Fibroblast of lung (primary cell): ENCODE measurements at regions not wholly inside any gene's neighbourhood (a gene's known extent, or its start where the extent isn't known, plus 50 kb on each side); places are given as distances from the start of the nearest gene placed in this dataset.

ENCODE experiments used
- DNase-seq, 2 donors: peaks; one replicate each; pipeline versions ENCODE4 v3.0.0 to v3.0.0-alpha.2; 2010; ENCODE audit warnings: low read depth in 2 of 2
- H2AFZ ChIP-seq: 2 replicates; pipeline ENCODE4 v1.5.1; 2012; ENCODE audit warnings: low read length, control low read depth, inconsistent platforms
- H3K27ac ChIP-seq: 2 replicates; pipeline ENCODE4 v1.5.1; 2011; ENCODE audit warnings: low read length, control low read depth; ENCODE audit not compliant: insufficient read depth
- H3K27me3 ChIP-seq: 2 replicates; pipeline ENCODE4 v1.5.1; 2011; ENCODE audit warnings: mild to moderate bottlenecking, low read length; ENCODE audit not compliant: control insufficient read depth, insufficient read depth
- H3K36me3 ChIP-seq: 2 replicates; pipeline ENCODE4 v1.5.1; 2011; ENCODE audit warnings: low read length; ENCODE audit not compliant: control insufficient read depth, insufficient read depth
- H3K4me1 ChIP-seq: 2 replicates; pipeline ENCODE4 v1.5.1; 2011; ENCODE audit warnings: low read length; ENCODE audit not compliant: control insufficient read depth, insufficient read depth; ENCODE audit errors: extremely low read depth
- H3K4me2 ChIP-seq: 2 replicates; pipeline ENCODE4 v1.5.1; 2011; ENCODE audit warnings: low read length, control low read depth; ENCODE audit not compliant: insufficient read depth; ENCODE audit errors: extremely low read depth
- H3K4me3 ChIP-seq, 4 experiments: fragments of 200-600 bp in 1 of 4; sonication (generic) in 1 of 4; replicated peaks in 1 of 4; 2 replicates each; pipeline ENCODE4 v1.5.1; 2011 to 2016; ENCODE audit warnings: low read length in 4 of 4, low read depth in 3 of 4, mild to moderate bottlenecking in 3 of 4, control low read depth in 2 of 4, inconsistent platforms in 1 of 4, mixed read lengths in 1 of 4; ENCODE audit not compliant: insufficient read depth in 1 of 4; ENCODE audit errors: control extremely low read depth in 1 of 4
- H3K79me2 ChIP-seq: 2 replicates; pipeline ENCODE4 v1.5.1; 2012; ENCODE audit warnings: mild to moderate bottlenecking, low read length, inconsistent platforms; ENCODE audit not compliant: control insufficient read depth, insufficient read depth
- H3K9ac ChIP-seq: 2 replicates; pipeline ENCODE4 v1.5.1; 2011; ENCODE audit warnings: mild to moderate bottlenecking, low read length, control low read depth; ENCODE audit not compliant: insufficient read depth
- H3K9me3 ChIP-seq: 2 replicates; pipeline ENCODE4 v1.5.1; 2012; ENCODE audit warnings: low read depth, low read length; ENCODE audit not compliant: control insufficient read depth, insufficient read depth
- H4K20me1 ChIP-seq: 2 replicates; pipeline ENCODE4 v1.5.1; 2011; ENCODE audit warnings: low read length; ENCODE audit not compliant: control insufficient read depth, insufficient read depth; ENCODE audit errors: extremely low read depth
- CTCF ChIP-seq, 2 donors: IDR thresholded peaks in 1 of 2; conservative IDR thresholded peaks in 1 of 2; 1 replicate in 1 of 2; 2 replicates in 1 of 2; pipeline ENCODE4 v1.5.1; 2011 to 2012; ENCODE audit warnings: low read length in 2 of 2, control low read depth in 1 of 2, inconsistent platforms in 1 of 2, low read depth in 1 of 2, mild to moderate bottlenecking in 1 of 2
- EZH2 ChIP-seq: IDR thresholded peaks from 2 replicates; pipeline ENCODE4 v1.5.1; 2012; ENCODE audit warnings: low read length, control low read depth, mild to moderate bottlenecking; ENCODE audit errors: missing control alignments

- no peak overlapping the region for H3K4me3 ChIP-seq
- no peak overlapping the region for H3K4me2 ChIP-seq
- no peak overlapping the region for H2AFZ ChIP-seq
- no peaks in the 10 kb centered on the region for H3K4me1 ChIP-seq
- H3K9me3 ChIP-seq: no peaks in the 10 kb centered on the region
- no peak for TF ChIP-seq EZH2
- no peak for TF ChIP-seq CTCF (conservative IDR thresholded peaks at IDR 0.05 in 1 of 2, IDR thresholded peaks at IDR 0.05 in 1 of 2; ENCODE audit: low read depth in 1 of 2, low read length in 2 of 2)
- no peak for DNase-seq
- no peaks in the 10 kb centered on the region for H4K20me1 ChIP-seq
- H3K27ac ChIP-seq: no peak overlapping the region
- H3K9ac ChIP-seq: no peak overlapping the region
- H3K79me2 ChIP-seq: no peaks in the 10 kb centered on the region
- no peaks in the 10 kb centered on the region for H3K36me3 ChIP-seq
- no peaks in the 10 kb centered on the region for H3K27me3 ChIP-seq
These were observed 519.4 kb downstream of the BRD1 start for GRCh38 chr22:49308300-49308699.

GRCh38 chr22:49307870-49308269 lies 519.8 kb downstream of the BRD1 start:
- Histone ChIP-seq H2AFZ (no peak overlapping the region), H3K27me3 (no peaks in the 10 kb centered on the region), H3K27ac (no peak overlapping the region), H3K36me3 (no peaks in the 10 kb centered on the region), H3K79me2 (no peaks in the 10 kb centered on the region), H3K4me3 (no peak overlapping the region), H3K9ac (no peak overlapping the region), H3K9me3 (no peaks in the 10 kb centered on the region), H4K20me1 (no peaks in the 10 kb centered on the region), H3K4me2 (no peak overlapping the region), H3K4me1 (no peaks in the 10 kb centered on the region)
- no peak for TF ChIP-seq CTCF (conservative IDR thresholded peaks at IDR 0.05 in 1 of 2, IDR thresholded peaks at IDR 0.05 in 1 of 2; ENCODE audit: low read depth in 1 of 2, low read length in 2 of 2)
- TF ChIP-seq EZH2: no peak
- DNase-seq: no peak

- Histone ChIP-seq H3K9ac (no peak overlapping the region), H3K36me3 (no peaks in the 10 kb centered on the region), H3K4me1 (no peaks in the 10 kb centered on the region), H3K4me2 (no peak overlapping the region), H3K9me3 (no peaks in the 10 kb centered on the region), H3K27me3 (no peaks in the 10 kb centered on the region), H2AFZ (no peak overlapping the region), H3K4me3 (no peak overlapping the region), H4K20me1 (no peaks in the 10 kb centered on the region), H3K27ac (no peak overlapping the region), H3K79me2 (no peaks in the 10 kb centered on the region)
- no peak for TF ChIP-seq CTCF (conservative IDR thresholded peaks at IDR 0.05 in 1 of 2, IDR thresholded peaks at IDR 0.05 in 1 of 2; ENCODE audit: low read depth in 1 of 2, low read length in 2 of 2)
- no peak for DNase-seq
These were observed 520.2 kb downstream of the BRD1 start for GRCh38 chr22:49307481-49307830.
